ENCODE measurements at regions not wholly inside any gene's neighbourhood (a gene's known extent, or its start where the extent isn't known, plus 50 kb on each side); places are given as distances from the start of the nearest gene placed in this dataset.

DNA sequence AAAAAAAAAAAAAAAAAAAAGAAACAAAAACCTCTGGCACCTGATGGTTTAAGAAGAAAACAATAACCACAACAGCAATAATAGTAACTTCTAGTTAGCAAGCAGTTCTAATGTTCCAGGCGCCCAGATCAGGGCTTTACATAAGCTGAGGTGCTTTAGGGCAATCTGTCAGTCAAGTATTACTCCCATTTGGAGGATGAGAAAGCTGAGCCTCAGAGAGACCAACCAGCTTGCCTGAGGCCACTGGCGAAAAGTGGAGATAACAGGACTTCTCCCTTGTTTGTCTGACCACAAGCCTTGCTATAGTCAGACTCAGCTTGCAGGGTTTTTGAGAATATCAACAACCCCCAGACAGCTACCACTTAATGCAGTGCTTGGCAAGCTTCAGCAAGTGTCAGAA is 83.5 kb upstream of the BOD1 start (continued):
- no peak for TF ChIP-seq SMARCA4 (IDR thresholded peaks at IDR 0.05)
- TF ChIP-seq, protein P1, sequence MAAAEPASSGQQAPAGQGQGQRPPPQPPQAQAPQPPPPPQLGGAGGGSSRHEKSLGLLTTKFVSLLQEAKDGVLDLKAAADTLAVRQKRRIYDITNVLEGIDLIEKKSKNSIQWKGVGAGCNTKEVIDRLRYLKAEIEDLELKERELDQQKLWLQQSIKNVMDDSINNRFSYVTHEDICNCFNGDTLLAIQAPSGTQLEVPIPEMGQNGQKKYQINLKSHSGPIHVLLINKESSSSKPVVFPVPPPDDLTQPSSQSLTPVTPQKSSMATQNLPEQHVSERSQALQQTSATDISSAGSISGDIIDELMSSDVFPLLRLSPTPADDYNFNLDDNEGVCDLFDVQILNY (CRISPR knock-in tag; IDR thresholded peaks at IDR 0.05), result no peak
- TF ChIP-seq KDM1A (IDR thresholded peaks at IDR 0.05), result peak in 1 of 2 experiments; percentile 62; a peak in 1 of 4 replicates

DNA sequence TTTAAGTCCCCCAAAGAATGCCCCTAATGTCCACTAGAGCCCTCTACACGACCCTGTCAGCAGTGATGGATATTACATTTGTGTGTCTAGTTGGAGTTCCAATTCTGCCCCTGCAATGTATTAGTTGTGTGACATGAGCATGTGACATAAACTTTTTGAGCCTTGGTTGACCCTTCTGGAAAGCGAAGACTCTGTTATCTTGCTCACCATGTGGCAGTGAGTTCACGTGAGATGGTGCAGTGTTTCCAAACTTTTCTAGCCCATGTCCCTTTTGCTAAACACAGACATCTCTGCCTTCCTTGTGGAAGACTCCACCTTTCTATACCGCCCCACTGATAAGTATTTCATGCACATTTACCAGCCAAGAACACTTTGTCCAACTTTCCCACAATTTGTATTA is 87.0 kb upstream of the BOD1 start:
- H3K4me3 ChIP-seq, result no peak overlapping the region
- ChIA-PET POLR2A (interaction anchor here (1.0 kb wide), 1 partner anchor 9 kb away, joined by 4 read pairs; no protein-coding TSS in a partner anchor), CTCF (ENCODE audit: low intra/inter-chr PET ratio) (no interaction called here)
- WGBS (ENCODE audit: insufficient coverage, low coverage, missing lambda C conversion rate), result 7% methylated on average over 4 of the region's 4 CpGs
- H3K79me2 ChIP-seq (ENCODE audit: control insufficient read depth, insufficient read depth, low read length), result no peaks in the 10 kb centered on the region
- peak overlapping the region; percentile 69 for H2AFZ ChIP-seq (ENCODE audit: low read depth, low read length)
- H3K4me2 ChIP-seq (ENCODE audit: insufficient read depth, low read length), result peak overlapping the region; percentile 59
- ATAC-seq (peak; percentile 68), FAIRE-seq (peak; percentile 77), DNase-seq (ENCODE audit: extremely low read depth in 1 of 4, low spot score in 3 of 4) (peak in 3 of 4 experiments; percentile 29 to 76 (median 50))
- H3K4me1 ChIP-seq (replicated peaks in 1 of 2; ENCODE audit: control insufficient read depth in 2 of 2, insufficient read depth in 2 of 2, low read length in 2 of 2), result peaks cover 24 to 26% of the 10 kb centered on the region in 2 experiments; a peak in 4 of 5 replicates
- no peaks in the 10 kb centered on the region for H3K36me3 ChIP-seq (ENCODE audit: control insufficient read depth, insufficient read depth, low read length)
- H3K9me3 ChIP-seq (replicated peaks; ENCODE audit: control insufficient read depth, insufficient read depth, low read depth, low read length), result no peaks in the 10 kb centered on the region
- no peaks in the 10 kb centered on the region for H3K27me3 ChIP-seq (ENCODE audit: control insufficient read depth in 2 of 2, insufficient read depth in 2 of 2, low read length in 2 of 2)
- in situ Hi-C loops (cut with MboI), result no loop called here
- no peaks in the 10 kb centered on the region for H4K20me1 ChIP-seq (replicated peaks; ENCODE audit: control insufficient read depth, insufficient read depth, low read length)
- intact Hi-C loops (cut with micrococcal nuclease), result loop anchor here (5.0 to 10.0 kb wide), 2 partner anchors 61 to 181 kb away; partner anchors contain the start of gene CPEB4
- no peak overlapping the region for H3K27ac ChIP-seq (ENCODE audit: extremely low read depth, low read depth, low read length)
- no peak overlapping the region for H3K9ac ChIP-seq (ENCODE audit: insufficient read depth in 1 of 2, low read depth in 2 of 2, low read length in 2 of 2)
- no TSS peak for BruUV-seq (replicated peaks)
- H3K9me1 ChIP-seq (ENCODE audit: control insufficient read depth, insufficient read depth, low read length), result no peaks in the 10 kb centered on the region
- TF ChIP-seq, protein P2, sequence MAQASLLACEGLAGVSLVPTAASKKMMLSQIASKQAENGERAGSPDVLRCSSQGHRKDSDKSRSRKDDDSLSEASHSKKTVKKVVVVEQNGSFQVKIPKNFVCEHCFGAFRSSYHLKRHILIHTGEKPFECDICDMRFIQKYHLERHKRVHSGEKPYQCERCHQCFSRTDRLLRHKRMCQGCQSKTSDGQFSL (CRISPR knock-in tag; IDR thresholded peaks at IDR 0.05), result no peak
- TF ChIP-seq, protein P2 (tag; IDR thresholded peaks at IDR 0.05), result no peak
- TF ChIP-seq HDAC2 (IDR thresholded peaks at IDR 0.05) (peak; percentile 52; the same call in 1 of the 2 replicates), TCF3 (CRISPR knock-in tag; IDR thresholded peaks at IDR 0.05) (peak; percentile 84), RBM25 (IDR thresholded peaks at IDR 0.05; ENCODE audit: low read depth, low read length, severe bottlenecking) (no peak), L3MBTL2 (IDR thresholded peaks at IDR 0.05) (peak; percentile 90), EP300 (IDR thresholded peaks at IDR 0.05; ENCODE audit: low read length) (peak; percentile 62), ARID1B (IDR thresholded peaks at IDR 0.05) (peak; percentile 85)
- TF ChIP-seq, protein P3, sequence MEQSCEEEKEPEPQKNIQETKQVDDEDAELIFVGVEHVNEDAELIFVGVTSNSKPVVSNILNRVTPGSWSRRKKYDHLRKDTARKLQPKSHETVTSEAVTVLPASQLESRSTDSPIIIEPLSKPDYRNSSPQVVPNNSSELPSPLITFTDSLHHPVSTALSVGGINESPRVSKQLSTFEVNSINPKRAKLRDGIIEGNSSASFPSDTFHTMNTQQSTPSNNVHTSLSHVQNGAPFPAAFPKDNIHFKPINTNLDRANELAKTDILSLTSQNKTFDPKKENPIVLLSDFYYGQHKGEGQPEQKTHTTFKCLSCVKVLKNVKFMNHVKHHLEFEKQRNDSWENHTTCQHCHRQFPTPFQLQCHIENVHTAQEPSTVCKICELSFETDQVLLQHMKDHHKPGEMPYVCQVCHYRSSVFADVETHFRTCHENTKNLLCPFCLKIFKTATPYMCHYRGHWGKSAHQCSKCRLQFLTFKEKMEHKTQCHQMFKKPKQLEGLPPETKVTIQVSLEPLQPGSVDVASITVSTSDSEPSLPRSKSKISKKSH (CRISPR knock-in tag; IDR thresholded peaks at IDR 0.05), result no peak
- TF ChIP-seq, protein P4, sequence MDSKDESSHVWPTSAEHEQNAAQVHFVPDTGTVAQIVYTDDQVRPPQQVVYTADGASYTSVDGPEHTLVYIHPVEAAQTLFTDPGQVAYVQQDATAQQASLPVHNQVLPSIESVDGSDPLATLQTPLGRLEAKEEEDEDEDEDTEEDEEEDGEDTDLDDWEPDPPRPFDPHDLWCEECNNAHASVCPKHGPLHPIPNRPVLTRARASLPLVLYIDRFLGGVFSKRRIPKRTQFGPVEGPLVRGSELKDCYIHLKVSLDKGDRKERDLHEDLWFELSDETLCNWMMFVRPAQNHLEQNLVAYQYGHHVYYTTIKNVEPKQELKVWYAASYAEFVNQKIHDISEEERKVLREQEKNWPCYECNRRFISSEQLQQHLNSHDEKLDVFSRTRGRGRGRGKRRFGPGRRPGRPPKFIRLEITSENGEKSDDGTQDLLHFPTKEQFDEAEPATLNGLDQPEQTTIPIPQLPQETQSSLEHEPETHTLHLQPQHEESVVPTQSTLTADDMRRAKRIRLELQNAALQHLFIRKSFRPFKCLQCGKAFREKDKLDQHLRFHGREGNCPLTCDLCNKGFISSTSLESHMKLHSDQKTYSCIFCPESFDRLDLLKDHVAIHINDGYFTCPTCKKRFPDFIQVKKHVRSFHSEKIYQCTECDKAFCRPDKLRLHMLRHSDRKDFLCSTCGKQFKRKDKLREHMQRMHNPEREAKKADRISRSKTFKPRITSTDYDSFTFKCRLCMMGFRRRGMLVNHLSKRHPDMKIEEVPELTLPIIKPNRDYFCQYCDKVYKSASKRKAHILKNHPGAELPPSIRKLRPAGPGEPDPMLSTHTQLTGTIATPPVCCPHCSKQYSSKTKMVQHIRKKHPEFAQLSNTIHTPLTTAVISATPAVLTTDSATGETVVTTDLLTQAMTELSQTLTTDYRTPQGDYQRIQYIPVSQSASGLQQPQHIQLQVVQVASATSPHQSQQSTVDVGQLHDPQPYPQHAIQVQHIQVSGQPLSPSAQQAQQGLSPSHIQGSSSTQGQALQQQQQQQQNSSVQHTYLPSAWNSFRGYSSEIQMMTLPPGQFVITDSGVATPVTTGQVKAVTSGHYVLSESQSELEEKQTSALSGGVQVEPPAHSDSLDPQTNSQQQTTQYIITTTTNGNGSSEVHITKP (IDR thresholded peaks at IDR 0.05; ENCODE audit: partially characterized antibody), result peak; percentile 27
- TF ChIP-seq, protein P5, sequence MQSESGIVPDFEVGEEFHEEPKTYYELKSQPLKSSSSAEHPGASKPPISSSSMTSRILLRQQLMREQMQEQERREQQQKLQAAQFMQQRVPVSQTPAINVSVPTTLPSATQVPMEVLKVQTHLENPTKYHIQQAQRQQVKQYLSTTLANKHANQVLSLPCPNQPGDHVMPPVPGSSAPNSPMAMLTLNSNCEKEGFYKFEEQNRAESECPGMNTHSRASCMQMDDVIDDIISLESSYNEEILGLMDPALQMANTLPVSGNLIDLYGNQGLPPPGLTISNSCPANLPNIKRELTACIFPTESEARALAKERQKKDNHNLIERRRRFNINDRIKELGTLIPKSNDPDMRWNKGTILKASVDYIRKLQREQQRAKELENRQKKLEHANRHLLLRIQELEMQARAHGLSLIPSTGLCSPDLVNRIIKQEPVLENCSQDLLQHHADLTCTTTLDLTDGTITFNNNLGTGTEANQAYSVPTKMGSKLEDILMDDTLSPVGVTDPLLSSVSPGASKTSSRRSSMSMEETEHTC (IDR thresholded peaks at IDR 0.05), result peak; percentile 69; the same call in 1 of the 2 replicates

All from K562 (cell line).